ENCODE measurements at regions not wholly inside any gene's neighbourhood (a gene's known extent, or its start where the extent isn't known, plus 50 kb on each side); places are given as distances from the start of the nearest gene placed in this dataset.

DNA sequence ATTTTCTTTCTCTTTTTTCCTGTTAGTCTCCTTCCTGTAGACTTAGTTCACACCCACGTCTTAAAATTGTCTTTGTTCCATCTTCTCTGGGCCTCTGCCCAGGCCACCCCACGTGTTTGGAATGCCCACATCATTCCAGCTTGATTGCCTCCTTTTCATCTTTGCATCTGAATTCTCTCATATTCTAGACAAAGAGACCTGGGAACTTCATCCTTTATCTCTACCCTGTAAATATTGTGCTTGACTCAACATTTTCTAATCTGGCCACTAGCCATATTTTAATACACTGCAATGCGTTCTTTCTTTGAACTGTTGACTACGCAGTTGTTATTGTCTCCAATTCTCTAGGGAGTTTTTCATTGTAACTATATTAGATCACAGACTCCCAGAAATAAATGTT, 187.5 kb upstream of the NRXN1 start:
- TF ChIP-seq CTCF (conservative IDR thresholded peaks at IDR 0.05; ENCODE audit: control insufficient read depth, insufficient read depth, low read depth, low read length): no peak
- no peak overlapping the region for H3K4me3 ChIP-seq (ENCODE audit: control insufficient read depth, low read depth, low read length)
- no peak for DNase-seq (ENCODE audit: low read depth)

DNA sequence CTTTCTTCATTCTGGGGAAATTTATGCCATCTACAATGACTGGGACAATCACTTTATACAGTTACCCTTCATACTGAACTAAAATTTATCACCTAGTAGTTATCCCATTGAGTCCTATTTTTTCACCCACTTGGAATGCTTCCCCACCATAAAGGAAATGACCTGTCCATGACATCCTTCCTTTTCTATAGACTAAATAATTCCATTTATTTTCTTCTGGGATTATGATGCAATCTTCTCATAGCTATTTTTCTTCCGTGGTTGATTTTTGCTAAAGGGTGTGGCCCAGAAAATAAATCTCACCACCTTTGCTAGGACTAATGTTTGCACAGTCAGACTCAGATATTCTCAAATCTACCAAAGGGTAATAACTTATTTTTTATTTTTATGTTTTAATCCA, 186.1 kb upstream of the NRXN1 start:
- DNase-seq (ENCODE audit: low read depth): no peak
- no peak overlapping the region for H3K4me3 ChIP-seq (ENCODE audit: control insufficient read depth, low read depth, low read length)
- TF ChIP-seq CTCF (conservative IDR thresholded peaks at IDR 0.05; ENCODE audit: control insufficient read depth, insufficient read depth, low read depth, low read length): no peak

GRCh38 chr2:51213826-51214225, 181.9 kb upstream of the NRXN1 start:
- no peak for TF ChIP-seq CTCF (conservative IDR thresholded peaks at IDR 0.05; ENCODE audit: control insufficient read depth, insufficient read depth, low read depth, low read length)
- DNase-seq (ENCODE audit: low read depth): no peak
- H3K4me3 ChIP-seq (ENCODE audit: control insufficient read depth, low read depth, low read length): no peak overlapping the region

GRCh38 chr2:51212374-51212773, 180.4 kb upstream of the NRXN1 start:
- no peak for TF ChIP-seq CTCF (conservative IDR thresholded peaks at IDR 0.05; ENCODE audit: control insufficient read depth, insufficient read depth, low read depth, low read length)
- no peak overlapping the region for H3K4me3 ChIP-seq (ENCODE audit: control insufficient read depth, low read depth, low read length)
- DNase-seq (ENCODE audit: low read depth): no peak

DNA sequence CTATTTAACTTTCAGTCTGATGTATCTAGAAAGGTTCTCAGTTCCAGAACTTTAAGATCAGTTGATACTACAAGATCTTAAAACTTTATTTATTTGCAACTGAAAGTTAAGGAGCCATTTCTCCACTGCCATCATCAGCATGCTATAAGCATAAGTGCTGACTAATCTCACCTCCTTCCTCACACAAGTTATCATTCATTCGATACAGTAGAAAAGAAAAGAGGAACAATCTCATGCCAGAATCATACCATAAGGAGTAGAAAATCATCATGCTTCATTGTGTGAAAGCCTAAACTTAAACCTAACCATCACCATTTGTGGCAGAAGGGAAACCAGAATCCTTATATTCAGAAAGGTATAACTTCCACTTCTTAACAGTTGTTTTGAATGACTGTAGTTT, 176.6 kb upstream of the NRXN1 start:
- H3K4me3 ChIP-seq (ENCODE audit: control insufficient read depth, low read depth, low read length): no peak overlapping the region
- no peak for TF ChIP-seq CTCF (conservative IDR thresholded peaks at IDR 0.05; ENCODE audit: control insufficient read depth, insufficient read depth, low read depth, low read length)
- DNase-seq (ENCODE audit: low read depth): no peak

- H3K4me3 ChIP-seq (ENCODE audit: control insufficient read depth, low read depth, low read length): no peak overlapping the region
- TF ChIP-seq CTCF (conservative IDR thresholded peaks at IDR 0.05; ENCODE audit: control insufficient read depth, insufficient read depth, low read depth, low read length): no peak
- DNase-seq (ENCODE audit: low read depth): no peak
These were observed 169.4 kb upstream of the NRXN1 start for GRCh38 chr2:51201295-51201694.

DNA sequence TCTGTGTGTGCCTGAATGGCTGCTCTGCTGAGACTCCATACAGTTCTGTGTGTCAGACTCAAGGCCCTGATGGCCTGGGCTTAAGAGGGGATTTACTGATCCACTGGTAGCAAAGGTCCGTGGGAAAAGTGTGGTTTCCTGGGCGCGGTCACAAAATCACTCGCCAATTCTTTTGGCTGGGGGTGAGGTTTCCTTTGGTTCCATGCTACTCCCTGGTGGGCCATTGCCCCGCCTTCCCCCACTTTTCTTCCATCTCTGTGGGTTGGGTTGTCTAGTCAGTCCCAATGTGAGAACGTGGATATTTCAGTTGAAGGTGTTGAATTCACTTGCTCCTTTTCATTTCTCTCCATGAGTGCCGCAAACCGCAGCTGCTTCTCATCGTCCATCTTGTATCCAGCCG, 162.7 kb upstream of the NRXN1 start:
- no peak overlapping the region for H3K4me3 ChIP-seq (ENCODE audit: control insufficient read depth, low read depth, low read length)
- TF ChIP-seq CTCF (conservative IDR thresholded peaks at IDR 0.05; ENCODE audit: control insufficient read depth, insufficient read depth, low read depth, low read length): no peak
- DNase-seq (ENCODE audit: low read depth): no peak
